Lower lobe of right lung (tissue), 2 donors: ENCODE measurements at regions not wholly inside any gene's neighbourhood (a gene's known extent, or its start where the extent isn't known, plus 50 kb on each side); places are given as distances from the start of the nearest gene placed in this dataset.
"Not testable (repeated sequence)": the region's sequence is repeated elsewhere in the genome, so short reads cannot be mapped to it uniquely, and the experiment has no call there.

ENCODE experiments used
- ATAC-seq, 2 donors: fragments of 200-7000 bp; cut with Tn5 transposase; one replicate each; pipeline ENCODE4 v1.9.1; 2020 to 2022; ENCODE audit warnings: mild to moderate bottlenecking in 2 of 2, moderate library complexity in 2 of 2
- DNase-seq: peaks from one replicate; pipeline ENCODE4 v3.0.0-alpha.2; 2020
- H3K27ac ChIP-seq: fragments of 200-600 bp; one replicate; pipeline ENCODE4 v1.8.0; 2022
- H3K27me3 ChIP-seq: fragments of 200-600 bp; one replicate; pipeline ENCODE4 v1.8.0; 2022; ENCODE audit warnings: low read depth
- H3K36me3 ChIP-seq: fragments of 200-600 bp; one replicate; pipeline ENCODE4 v1.8.0; 2022; ENCODE audit warnings: mild to moderate bottlenecking
- H3K4me1 ChIP-seq: fragments of 200-600 bp; one replicate; pipeline ENCODE4 v1.8.0; 2022
- H3K4me3 ChIP-seq: fragments of 200-600 bp; one replicate; pipeline ENCODE4 v1.8.0; 2022; ENCODE audit warnings: mild to moderate bottlenecking
- H3K9me3 ChIP-seq: fragments of 200-600 bp; one replicate; pipeline ENCODE4 v1.8.0; 2022
- intact Hi-C: fragments of 100-400 bp; cut with DNase I; formaldehyde crosslinking; loops from one replicate; pipeline ENCODE4 v1.11.0; 2022
- TF ChIP-seq, protein P1 (sequence below): fragments of 200-600 bp; IDR thresholded peaks from one replicate; pipeline ENCODE4 v1.8.0; 2022; ENCODE audit warnings: antibody characterized with exemption, mild to moderate bottlenecking
- donor health status: DM: no; HTN: yes; CAD: no; lungs with severe emphysema.

DNA sequence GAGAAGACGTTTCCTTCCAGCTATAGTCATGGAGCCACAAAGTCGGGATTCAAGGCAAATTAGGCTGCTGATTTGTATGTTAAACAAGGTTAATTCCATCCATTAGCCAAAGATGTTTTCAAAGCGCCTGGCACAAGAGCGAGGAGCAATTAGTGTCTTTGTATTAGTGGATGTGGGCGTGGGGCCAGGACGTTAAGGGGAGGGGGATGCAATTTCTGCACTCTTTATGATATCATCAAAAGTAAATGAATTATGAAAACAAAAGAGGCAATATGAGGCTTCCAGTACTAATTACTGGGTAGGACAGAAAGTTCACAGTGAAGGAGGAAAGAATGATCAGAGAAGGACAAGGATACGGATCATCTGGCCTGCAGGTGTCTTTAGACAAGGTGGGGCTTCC, 230.9 kb upstream of the MSX2 start:
- no peak for DNase-seq
- Histone ChIP-seq H3K9me3 (peaks cover 14% of the 10 kb centered on the region), H3K4me3 (no peak overlapping the region), H3K27ac (no peak overlapping the region), H3K27me3 (no peaks in the 10 kb centered on the region), H3K4me1 (no peaks in the 10 kb centered on the region), H3K36me3 (no peaks in the 10 kb centered on the region)
- intact Hi-C loops, result no loop called here
- TF ChIP-seq, protein P1, sequence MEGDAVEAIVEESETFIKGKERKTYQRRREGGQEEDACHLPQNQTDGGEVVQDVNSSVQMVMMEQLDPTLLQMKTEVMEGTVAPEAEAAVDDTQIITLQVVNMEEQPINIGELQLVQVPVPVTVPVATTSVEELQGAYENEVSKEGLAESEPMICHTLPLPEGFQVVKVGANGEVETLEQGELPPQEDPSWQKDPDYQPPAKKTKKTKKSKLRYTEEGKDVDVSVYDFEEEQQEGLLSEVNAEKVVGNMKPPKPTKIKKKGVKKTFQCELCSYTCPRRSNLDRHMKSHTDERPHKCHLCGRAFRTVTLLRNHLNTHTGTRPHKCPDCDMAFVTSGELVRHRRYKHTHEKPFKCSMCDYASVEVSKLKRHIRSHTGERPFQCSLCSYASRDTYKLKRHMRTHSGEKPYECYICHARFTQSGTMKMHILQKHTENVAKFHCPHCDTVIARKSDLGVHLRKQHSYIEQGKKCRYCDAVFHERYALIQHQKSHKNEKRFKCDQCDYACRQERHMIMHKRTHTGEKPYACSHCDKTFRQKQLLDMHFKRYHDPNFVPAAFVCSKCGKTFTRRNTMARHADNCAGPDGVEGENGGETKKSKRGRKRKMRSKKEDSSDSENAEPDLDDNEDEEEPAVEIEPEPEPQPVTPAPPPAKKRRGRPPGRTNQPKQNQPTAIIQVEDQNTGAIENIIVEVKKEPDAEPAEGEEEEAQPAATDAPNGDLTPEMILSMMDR, result no peak
- ATAC-seq, result no peak

DNA sequence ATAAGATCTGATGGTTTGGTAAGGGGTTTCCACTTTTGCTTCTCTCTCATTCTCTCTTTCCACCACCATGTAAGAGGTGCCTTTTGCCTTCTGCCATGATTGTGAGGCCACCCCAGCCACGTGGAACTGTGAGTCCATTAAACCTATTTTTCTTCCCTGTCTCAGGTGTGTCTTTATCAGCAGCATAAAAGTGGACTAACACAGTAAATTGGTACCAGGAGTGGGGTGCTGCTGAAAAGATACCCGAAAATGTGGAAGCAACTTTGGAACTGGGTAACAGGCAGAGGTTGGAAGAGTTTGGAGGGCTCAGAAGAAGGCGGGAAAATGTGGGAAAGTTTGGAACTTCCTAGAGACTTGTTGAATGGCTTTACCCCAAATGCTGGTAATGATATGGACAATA, 226.4 kb upstream of the MSX2 start:
- H3K4me3 ChIP-seq, DNase-seq, H3K4me1 ChIP-seq, H3K27ac ChIP-seq, H3K36me3 ChIP-seq, intact Hi-C loops, ATAC-seq: not testable (repeated sequence)
- Histone ChIP-seq H3K27me3 (peaks cover 13% of the 10 kb centered on the region), H3K9me3 (peaks cover 19% of the 10 kb centered on the region)

DNA sequence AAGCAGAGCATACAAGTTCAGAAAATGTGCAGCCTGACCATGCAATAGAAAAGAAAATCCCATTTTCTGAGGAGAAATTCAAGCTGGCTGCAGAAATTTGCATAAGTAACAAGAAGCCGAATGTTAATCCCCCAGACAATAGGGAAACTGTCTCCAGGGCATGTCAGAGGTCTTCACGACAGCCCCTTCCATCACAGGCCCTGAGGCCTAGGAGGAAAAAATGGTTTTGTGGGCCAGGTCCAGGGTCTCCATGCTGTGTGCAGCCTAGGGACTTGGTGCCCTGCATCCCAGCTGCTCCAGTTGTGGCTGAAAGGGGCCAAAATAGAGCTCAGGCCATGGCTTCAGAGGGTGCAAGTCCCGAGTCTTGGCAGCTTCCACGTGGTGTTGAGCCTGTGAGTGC, 225.8 kb upstream of the MSX2 start:
- H3K36me3 ChIP-seq, H3K4me3 ChIP-seq, ATAC-seq, H3K27ac ChIP-seq, H3K4me1 ChIP-seq, DNase-seq, intact Hi-C loops: not testable (repeated sequence)
- Histone ChIP-seq H3K9me3 (peaks cover 19% of the 10 kb centered on the region), H3K27me3 (peaks cover 19% of the 10 kb centered on the region)

DNA sequence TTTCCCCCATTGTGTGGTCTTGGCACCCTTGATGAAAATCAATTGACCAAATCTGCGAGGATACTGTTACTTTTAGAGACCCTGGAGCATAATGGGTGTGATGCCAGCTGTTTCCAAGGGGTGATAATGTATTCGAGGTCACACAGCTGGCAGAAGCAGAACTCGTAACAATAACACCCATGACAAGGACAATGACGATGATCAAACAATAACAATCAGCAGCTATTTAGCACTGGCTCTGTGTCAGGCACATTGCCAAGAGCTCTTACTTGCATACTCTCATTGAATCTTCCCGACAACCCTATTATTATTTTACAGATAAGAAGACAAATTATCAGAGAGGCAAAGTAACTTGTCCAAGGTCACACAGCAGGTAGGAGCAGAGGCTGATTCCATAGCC, 223.7 kb upstream of the MSX2 start:
- H3K4me3 ChIP-seq, result no peak overlapping the region
- H3K27me3 ChIP-seq, result peaks cover 21% of the 10 kb centered on the region
- ATAC-seq (no peak), DNase-seq (no peak)
- no peak overlapping the region for H3K27ac ChIP-seq
- intact Hi-C loops, result no loop called here
- H3K4me1 ChIP-seq, result no peaks in the 10 kb centered on the region
- peaks cover 19% of the 10 kb centered on the region for H3K9me3 ChIP-seq
- H3K36me3 ChIP-seq, result no peaks in the 10 kb centered on the region
- TF ChIP-seq, protein P1, result no peak

DNA sequence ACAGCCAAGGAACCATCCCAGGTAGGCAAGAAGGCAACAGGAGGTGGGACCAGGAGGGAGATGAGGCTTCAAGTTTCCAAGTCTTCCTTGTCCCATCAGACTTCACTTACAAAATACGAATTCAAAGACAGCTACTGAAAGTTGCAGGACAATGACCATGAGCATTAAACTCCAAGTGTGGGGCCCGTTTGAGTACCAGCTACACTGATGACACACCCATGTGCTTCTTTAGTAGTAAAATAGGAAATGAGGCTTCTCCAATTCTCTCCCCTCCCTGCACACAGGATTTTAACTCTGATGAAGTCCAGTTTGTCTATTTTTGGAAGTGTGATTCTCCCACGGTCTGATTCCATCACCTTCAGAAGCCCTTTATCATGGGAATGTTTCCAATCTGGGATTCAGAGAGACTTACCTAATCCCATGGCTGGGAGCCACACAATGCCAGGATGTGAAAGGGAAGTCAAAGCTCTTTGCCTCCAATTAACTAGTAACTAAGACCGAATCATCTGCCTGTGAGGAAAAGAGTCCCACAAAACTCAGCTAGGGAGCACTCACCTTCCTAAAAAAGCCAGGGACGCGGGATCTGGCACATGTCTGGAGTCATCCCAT, 222.8 kb upstream of the MSX2 start:
- DNase-seq, result no peak
- intact Hi-C loops, result no loop called here
- H3K27ac ChIP-seq, result no peak overlapping the region
- H3K4me3 ChIP-seq, result no peak overlapping the region
- no peaks in the 10 kb centered on the region for H3K36me3 ChIP-seq
- H3K9me3 ChIP-seq, result peaks cover 19% of the 10 kb centered on the region
- peaks cover 21% of the 10 kb centered on the region for H3K27me3 ChIP-seq
- no peak for ATAC-seq
- no peaks in the 10 kb centered on the region for H3K4me1 ChIP-seq
- TF ChIP-seq, protein P1, result no peak

DNA sequence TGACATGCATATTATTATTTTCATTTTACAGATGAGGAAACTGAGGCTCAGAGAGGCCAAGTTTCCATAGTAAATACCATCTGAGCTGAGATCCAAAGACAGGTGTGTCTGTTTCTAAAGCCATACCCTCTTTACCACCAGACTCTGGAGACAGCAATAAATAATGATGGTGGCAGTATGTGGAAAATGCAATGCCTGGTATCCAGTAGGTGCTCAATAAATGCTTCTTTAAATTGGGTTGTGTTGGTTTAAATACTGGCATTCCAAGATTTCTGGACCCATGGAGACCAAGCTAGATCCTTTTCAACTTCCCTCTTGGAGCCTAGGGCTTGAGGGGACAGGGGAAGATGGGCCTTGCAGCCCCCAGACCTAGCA, 221.3 kb upstream of the MSX2 start:
- TF ChIP-seq, protein P1, result no peak
- Histone ChIP-seq H3K4me1 (no peaks in the 10 kb centered on the region), H3K27ac (no peak overlapping the region), H3K4me3 (no peak overlapping the region), H3K36me3 (no peaks in the 10 kb centered on the region), H3K27me3 (peaks cover 23% of the 10 kb centered on the region), H3K9me3 (peaks cover 10% of the 10 kb centered on the region)
- intact Hi-C loops, result no loop called here
- no peak for ATAC-seq
- DNase-seq, result no peak
